Type B pancreatic cell (in vitro differentiated cells): ENCODE measurements at regions not wholly inside any gene's neighbourhood (a gene's known extent, or its start where the extent isn't known, plus 50 kb on each side); places are given as distances from the start of the nearest gene placed in this dataset.
A peak's percentile ranks its signal among the peaks of the same experiment; 100 is the strongest.

Experiments used
- DNase-seq: peaks from one replicate; pipeline ENCODE4 v3.0.0; 2021; ENCODE audit warnings: mixed read lengths; ENCODE audit not compliant: unreplicated experiment; ENCODE audit errors: extremely low spot score
- H3K27ac Mint-ChIP-seq: 2 replicates; pipeline ENCODE4 v1.8.0; 2021; ENCODE audit warnings: mild to moderate bottlenecking, mixed read lengths
- H3K27me3 Mint-ChIP-seq: 2 replicates; pipeline ENCODE4 v1.8.0; 2021; ENCODE audit warnings: mixed read lengths
- H3K36me3 Mint-ChIP-seq: 2 replicates; pipeline ENCODE4 v1.8.0; 2021; ENCODE audit warnings: mixed read lengths
- H3K4me1 Mint-ChIP-seq: one replicate; pipeline ENCODE4 v1.8.0; 2021; ENCODE audit warnings: mixed read lengths; ENCODE audit not compliant: unreplicated experiment
- H3K4me3 Mint-ChIP-seq: 2 replicates; pipeline ENCODE4 v1.8.0; 2021; ENCODE audit warnings: mild to moderate bottlenecking, mixed read lengths
- H3K9me3 Mint-ChIP-seq: 2 replicates; pipeline ENCODE4 v1.8.0; 2021; ENCODE audit warnings: mixed read lengths
- TF ChIP-seq, protein P1 (sequence below): fragments of 200-600 bp; sonication (generic); conservative IDR thresholded peaks from 2 replicates; pipeline ENCODE4 v1.5.0; 2021; ENCODE audit warnings: antibody characterized with exemption, mild to moderate bottlenecking

DNA sequence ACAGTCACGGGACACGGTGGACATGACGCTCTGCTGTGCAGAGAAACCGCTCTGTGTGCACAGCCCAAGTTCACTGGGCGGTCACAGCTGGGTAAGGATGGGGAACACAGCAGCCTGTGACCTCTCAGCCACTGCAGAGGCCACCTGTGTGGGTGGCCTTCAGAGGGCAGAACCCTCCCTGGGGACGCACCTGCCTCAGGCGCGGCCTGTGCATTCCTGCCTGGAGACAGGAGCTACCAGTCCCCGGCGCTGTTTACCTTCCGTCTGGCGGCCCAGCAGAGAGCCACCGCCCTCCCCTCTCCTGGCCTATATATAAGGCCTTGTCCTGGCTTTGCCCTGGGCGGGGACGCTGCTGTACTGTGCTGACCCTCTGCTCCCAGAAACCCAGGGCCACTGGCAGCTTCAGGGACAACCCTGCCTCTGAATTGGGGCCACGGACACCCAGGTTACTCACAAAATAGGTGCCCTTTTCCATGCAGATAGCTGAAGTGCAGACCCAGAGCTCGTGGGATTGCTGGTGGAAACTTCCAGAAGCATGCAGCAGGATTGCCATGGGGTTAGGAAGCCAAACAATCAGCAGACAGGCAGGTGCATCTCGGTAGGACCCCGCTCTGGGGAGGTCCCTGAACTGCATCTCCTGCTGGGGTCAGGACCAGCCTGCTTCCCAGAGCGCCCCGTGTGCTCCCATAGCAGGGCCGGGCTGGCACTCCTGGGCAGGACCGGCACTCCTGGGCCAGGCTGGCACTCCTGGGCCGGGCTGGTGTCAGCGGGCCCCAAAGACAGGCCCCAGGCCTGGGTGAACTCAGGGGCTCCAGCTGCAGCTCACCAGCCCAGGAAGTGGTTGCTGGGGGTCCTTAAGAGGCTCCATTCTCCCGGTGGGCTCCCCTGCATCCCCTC lies 83.6 kb downstream of the SIK1 start:
- peak overlapping the region; percentile 47 for H3K4me3 Mint-ChIP-seq
- H3K4me1 Mint-ChIP-seq, result peaks cover 12% of the 10 kb centered on the region
- H3K27me3 Mint-ChIP-seq, result no peaks in the 10 kb centered on the region
- TF ChIP-seq, protein P1, sequence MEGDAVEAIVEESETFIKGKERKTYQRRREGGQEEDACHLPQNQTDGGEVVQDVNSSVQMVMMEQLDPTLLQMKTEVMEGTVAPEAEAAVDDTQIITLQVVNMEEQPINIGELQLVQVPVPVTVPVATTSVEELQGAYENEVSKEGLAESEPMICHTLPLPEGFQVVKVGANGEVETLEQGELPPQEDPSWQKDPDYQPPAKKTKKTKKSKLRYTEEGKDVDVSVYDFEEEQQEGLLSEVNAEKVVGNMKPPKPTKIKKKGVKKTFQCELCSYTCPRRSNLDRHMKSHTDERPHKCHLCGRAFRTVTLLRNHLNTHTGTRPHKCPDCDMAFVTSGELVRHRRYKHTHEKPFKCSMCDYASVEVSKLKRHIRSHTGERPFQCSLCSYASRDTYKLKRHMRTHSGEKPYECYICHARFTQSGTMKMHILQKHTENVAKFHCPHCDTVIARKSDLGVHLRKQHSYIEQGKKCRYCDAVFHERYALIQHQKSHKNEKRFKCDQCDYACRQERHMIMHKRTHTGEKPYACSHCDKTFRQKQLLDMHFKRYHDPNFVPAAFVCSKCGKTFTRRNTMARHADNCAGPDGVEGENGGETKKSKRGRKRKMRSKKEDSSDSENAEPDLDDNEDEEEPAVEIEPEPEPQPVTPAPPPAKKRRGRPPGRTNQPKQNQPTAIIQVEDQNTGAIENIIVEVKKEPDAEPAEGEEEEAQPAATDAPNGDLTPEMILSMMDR, result no peak
- H3K27ac Mint-ChIP-seq, result peak overlapping the region; percentile 63
- DNase-seq, result no peak
- H3K9me3 Mint-ChIP-seq, result no peaks in the 10 kb centered on the region
- H3K36me3 Mint-ChIP-seq, result no peaks in the 10 kb centered on the region

DNA sequence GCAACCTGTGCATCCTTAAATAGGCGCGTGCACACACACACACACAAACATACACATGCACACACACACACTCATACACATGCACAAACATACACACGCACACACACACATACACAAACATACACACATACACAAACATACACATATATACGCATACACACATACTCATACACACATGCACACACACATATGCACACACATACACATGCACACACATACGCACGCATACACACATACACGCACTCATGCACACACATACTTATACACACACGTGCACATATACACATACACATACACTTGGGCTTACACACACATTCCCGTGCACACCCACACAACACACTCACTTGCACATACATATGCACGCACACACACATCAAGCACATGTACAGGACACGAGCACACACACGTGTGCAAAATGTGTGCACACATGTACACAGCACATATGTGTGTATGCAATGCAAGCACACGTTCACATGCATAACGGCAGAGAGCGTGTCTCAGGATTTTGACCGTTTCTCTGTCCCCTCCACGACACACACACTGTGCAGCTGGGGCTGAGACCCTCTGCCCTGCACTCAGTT lies 84.5 kb downstream of the SIK1 start:
- TF ChIP-seq, protein P1, result no peak
- Mint-ChIP-seq H3K36me3 (no peaks in the 10 kb centered on the region), H3K9me3 (no peaks in the 10 kb centered on the region), H3K4me3 (no peak overlapping the region), H3K4me1 (peaks cover 10% of the 10 kb centered on the region), H3K27me3 (no peaks in the 10 kb centered on the region), H3K27ac (peak overlapping the region; percentile 63)
- DNase-seq, result no peak

DNA sequence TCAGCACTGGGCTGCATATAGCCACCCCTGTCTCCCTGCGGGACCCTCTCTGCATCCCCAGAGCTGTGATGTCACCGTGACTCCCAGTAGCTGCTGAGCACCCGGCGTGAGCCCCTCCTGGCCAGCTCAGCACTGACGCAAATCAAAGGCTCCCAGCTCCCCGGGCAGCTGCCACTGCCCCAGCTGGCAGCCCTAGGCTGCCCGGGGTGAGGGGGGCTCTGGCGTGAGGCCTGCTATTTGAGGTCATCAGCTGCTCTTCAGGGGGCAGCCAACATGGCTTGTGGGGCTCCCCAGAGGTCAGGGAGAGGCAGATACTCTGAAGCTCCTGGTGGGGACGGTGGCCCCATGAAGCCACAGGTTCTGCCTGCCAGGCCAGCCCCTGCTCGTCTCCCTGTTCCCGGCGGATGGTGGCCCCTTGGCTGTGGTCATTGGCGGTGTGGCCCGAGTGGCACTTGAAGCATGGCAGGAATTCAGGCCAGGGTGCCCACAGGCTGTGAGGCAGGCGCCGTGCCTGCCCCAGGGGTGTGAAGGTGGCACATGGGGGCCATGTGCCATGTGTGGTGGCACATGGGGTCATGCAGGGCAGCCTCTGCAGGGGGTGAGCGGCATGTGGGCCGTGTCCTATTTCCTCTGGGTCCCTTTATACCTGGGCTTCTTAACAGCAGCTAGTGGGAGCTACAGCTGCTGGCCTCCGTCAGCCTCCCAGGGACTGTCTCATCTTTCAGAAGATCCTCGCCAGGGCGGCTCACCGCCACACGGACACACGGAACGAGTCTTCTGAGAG lies 85.4 kb downstream of the SIK1 start:
- no peak for DNase-seq
- Mint-ChIP-seq H3K36me3 (no peaks in the 10 kb centered on the region), H3K27ac (peak overlapping the region; percentile 63), H3K4me1 (peaks cover 7% of the 10 kb centered on the region), H3K27me3 (no peaks in the 10 kb centered on the region), H3K9me3 (no peaks in the 10 kb centered on the region), H3K4me3 (no peak overlapping the region)
- TF ChIP-seq, protein P1, result no peak

GRCh38 chr21:43340491-43341377 lies 86.2 kb downstream of the SIK1 start:
- no peaks in the 10 kb centered on the region for H3K27me3 Mint-ChIP-seq
- no peak for DNase-seq
- peaks cover 7% of the 10 kb centered on the region for H3K4me1 Mint-ChIP-seq
- H3K36me3 Mint-ChIP-seq, result no peaks in the 10 kb centered on the region
- TF ChIP-seq, protein P1, result no peak
- no peak overlapping the region for H3K4me3 Mint-ChIP-seq
- H3K27ac Mint-ChIP-seq, result peak overlapping the region; percentile 41
- no peaks in the 10 kb centered on the region for H3K9me3 Mint-ChIP-seq

DNA sequence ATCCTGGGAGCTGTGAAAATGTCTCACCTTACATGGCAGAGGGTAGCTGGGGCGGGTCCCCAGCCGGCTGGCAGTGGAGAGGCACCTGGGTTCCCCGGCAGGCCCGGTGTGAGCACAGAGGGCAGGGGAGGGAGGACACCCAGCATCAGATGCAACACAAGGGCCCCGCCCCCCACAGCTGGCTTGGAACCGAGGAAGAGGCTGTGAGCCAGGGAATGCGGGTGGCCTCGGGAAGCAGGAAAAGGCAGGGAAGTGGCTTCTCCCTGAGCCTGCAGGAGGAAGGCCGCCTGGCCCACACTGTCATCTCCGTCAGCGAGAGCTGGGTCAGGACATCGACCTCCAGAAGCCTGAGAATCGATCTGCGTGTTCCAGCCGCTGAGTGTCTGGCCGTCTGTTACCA lies 87.3 kb downstream of the SIK1 start:
- H3K4me1 Mint-ChIP-seq, result peaks cover 7% of the 10 kb centered on the region
- H3K4me3 Mint-ChIP-seq, result no peak overlapping the region
- no peak for DNase-seq
- peak overlapping the region; percentile 75 for H3K27ac Mint-ChIP-seq
- H3K36me3 Mint-ChIP-seq, result no peaks in the 10 kb centered on the region
- no peaks in the 10 kb centered on the region for H3K9me3 Mint-ChIP-seq
- no peaks in the 10 kb centered on the region for H3K27me3 Mint-ChIP-seq
- TF ChIP-seq, protein P1, result no peak
